Liver (tissue), 8 donors: ENCODE measurements at regions not wholly inside any gene's neighbourhood (a gene's known extent, or its start where the extent isn't known, plus 50 kb on each side); places are given as distances from the start of the nearest gene placed in this dataset.

ENCODE experiments used
- DNase-seq: peaks from one replicate; pipeline ENCODE4 v3.0.0-alpha.2; 2017; ENCODE audit warnings: low spot score
- H3K27ac ChIP-seq, 2 donors: one replicate each; pipeline ENCODE4 v1.7.0; 2013; ENCODE audit warnings: inconsistent platforms in 2 of 2, low read length in 2 of 2, control low read depth in 1 of 2, low read depth in 1 of 2, mild to moderate bottlenecking in 1 of 2
- H3K27me3 ChIP-seq, 4 donors: one replicate each; pipeline versions ENCODE4 v1.6.1 to v1.7.0; 2013; ENCODE audit warnings: low read length in 3 of 4, inconsistent platforms in 1 of 4, mild to moderate bottlenecking in 1 of 4, moderate library complexity in 1 of 4; ENCODE audit not compliant: control insufficient read depth in 4 of 4, insufficient read depth in 4 of 4
- H3K36me3 ChIP-seq, 4 donors: one replicate each; pipeline versions ENCODE4 v1.6.1 to v1.7.0; 2013; ENCODE audit warnings: low read length in 3 of 4, mild to moderate bottlenecking in 3 of 4, low read depth in 1 of 4, moderate library complexity in 1 of 4; ENCODE audit not compliant: control insufficient read depth in 4 of 4, insufficient read depth in 3 of 4
- H3K4me1 ChIP-seq, 4 donors: one replicate each; pipeline versions ENCODE4 v1.6.1 to v1.7.0; 2013; ENCODE audit warnings: low read length in 3 of 4, mild to moderate bottlenecking in 3 of 4, moderate library complexity in 1 of 4; ENCODE audit not compliant: control insufficient read depth in 4 of 4, insufficient read depth in 4 of 4
- H3K4me3 ChIP-seq, 3 donors: one replicate each; pipeline versions ENCODE4 v1.6.1 to v1.7.0; 2013; ENCODE audit warnings: low read length in 3 of 3, control low read depth in 1 of 3, low read depth in 1 of 3, mild to moderate bottlenecking in 1 of 3
- H3K9ac ChIP-seq, 2 donors: one replicate each; pipeline ENCODE4 v1.7.0; 2013; ENCODE audit warnings: low read length in 2 of 2, mild to moderate bottlenecking in 2 of 2, moderate library complexity in 2 of 2, control low read depth in 1 of 2, low read depth in 1 of 2
- H3K9me3 ChIP-seq, 4 donors: one replicate each; pipeline versions ENCODE4 v1.6.1 to v1.7.0; 2013; ENCODE audit warnings: low read length in 3 of 4; ENCODE audit not compliant: control insufficient read depth in 4 of 4
- ATF3 ChIP-seq: IDR thresholded peaks from 2 replicates; pipeline ENCODE4 v1.6.1; 2016; ENCODE audit warnings: antibody characterized with exemption
- CTCF ChIP-seq: fragments of 150-350 bp; IDR thresholded peaks from 2 replicates; pipeline ENCODE4 v1.5.1; 2017; ENCODE audit warnings: improper control_type of control experiment, low read depth, low read length; ENCODE audit not compliant: missing input control
- EGR1 ChIP-seq, 2 donors: IDR thresholded peaks; 2 replicates each; pipeline ENCODE4 v1.6.1; 2016 to 2018; ENCODE audit warnings: antibody characterized with exemption in 2 of 2, low read depth in 2 of 2
- FOXA1 ChIP-seq: IDR thresholded peaks from 2 replicates; pipeline ENCODE4 v1.6.1; 2016; ENCODE audit warnings: antibody characterized with exemption
- FOXA2 ChIP-seq: IDR thresholded peaks from 2 replicates; pipeline ENCODE4 v1.6.1; 2016; ENCODE audit warnings: antibody characterized with exemption
- HNF4A ChIP-seq, 2 donors: conservative IDR thresholded peaks; 2 replicates each; pipeline ENCODE4 v1.6.1; 2016; ENCODE audit warnings: antibody characterized with exemption in 2 of 2, mild to moderate bottlenecking in 2 of 2
- HNF4G ChIP-seq: IDR thresholded peaks from 2 replicates; pipeline ENCODE4 v1.6.1; 2016; ENCODE audit warnings: antibody characterized with exemption
- JUND ChIP-seq, 2 donors: IDR thresholded peaks; 2 replicates each; pipeline ENCODE4 v1.6.1; 2016; ENCODE audit warnings: antibody characterized with exemption in 2 of 2
- MAX ChIP-seq: IDR thresholded peaks from 2 replicates; pipeline ENCODE4 v1.6.1; 2016; ENCODE audit warnings: antibody characterized with exemption
- NR2F2 ChIP-seq: IDR thresholded peaks from 2 replicates; pipeline ENCODE4 v1.6.1; 2016; ENCODE audit warnings: antibody characterized with exemption
- RAD21 ChIP-seq, 2 donors: IDR thresholded peaks; 2 replicates each; pipeline ENCODE4 v1.6.1; 2016; ENCODE audit warnings: antibody characterized with exemption in 2 of 2, mild to moderate bottlenecking in 2 of 2
- REST ChIP-seq: IDR thresholded peaks from 2 replicates; pipeline ENCODE4 v1.6.1; 2016; ENCODE audit warnings: antibody characterized with exemption, mild to moderate bottlenecking
- RXRA ChIP-seq, 2 donors: IDR thresholded peaks; 2 replicates each; pipeline ENCODE4 v1.6.1; 2017 to 2018; ENCODE audit warnings: antibody characterized with exemption in 2 of 2, mild to moderate bottlenecking in 1 of 2
- SP1 ChIP-seq: IDR thresholded peaks from 2 replicates; pipeline ENCODE4 v1.6.1; 2018; ENCODE audit warnings: antibody characterized with exemption, mild to moderate bottlenecking
- YY1 ChIP-seq: IDR thresholded peaks from 2 replicates; pipeline ENCODE4 v1.6.1; 2016; ENCODE audit warnings: antibody characterized with exemption, mild to moderate bottlenecking
- ZBTB33 ChIP-seq: IDR thresholded peaks from 2 replicates; pipeline ENCODE4 v1.6.1; 2016; ENCODE audit warnings: antibody characterized with exemption
- WGBS: extraction: QIAGEN DNeasy Blood & Tissue Kit; methylation state at CpG from one replicate; pipeline ENCODE4 v1.1.7; 2013; 5-methylcytosine and 5-hydroxymethylcytosine counted together
- donor health status: healthy.
- donor health status: healthy.
- donor health status: healthy.
- donor health status: healthy.
- donor health status: healthy.

GRCh38 chr9:87824886-87825285, 57.8 kb upstream of the SPATA31E1 start (continued):
- no peak for TF ChIP-seq ZBTB33

- Histone ChIP-seq H3K4me3 (no peak overlapping the region), H3K4me1 (no peaks in the 10 kb centered on the region), H3K27ac (no peak overlapping the region), H3K27me3 (peaks cover 0 to 2% (median 0%) of the 10 kb centered on the region in 4 donors), H3K9me3 (peaks cover 0 to 2% (median 0%) of the 10 kb centered on the region in 4 donors), H3K9ac (no peak overlapping the region), H3K36me3 (no peaks in the 10 kb centered on the region)
- TF ChIP-seq FOXA1 (no peak), RAD21 (IDR thresholded peaks at IDR 0.05) (no peak), RXRA (IDR thresholded peaks at IDR 0.05) (no peak), YY1 (no peak), MAX (no peak), SP1 (no peak), HNF4G (no peak)
- no peak for DNase-seq
Observed at GRCh38 chr9:87826331-87826730, 56.3 kb upstream of the SPATA31E1 start.

GRCh38 chr9:87827341-87827740, 55.3 kb upstream of the SPATA31E1 start:
- no peaks in the 10 kb centered on the region for H3K4me1 ChIP-seq
- H3K27ac ChIP-seq, result no peak overlapping the region
- peaks cover 0 to 2% (median 0%) of the 10 kb centered on the region in 4 donors for H3K9me3 ChIP-seq
- H3K9ac ChIP-seq, result no peak overlapping the region
- no peaks in the 10 kb centered on the region for H3K36me3 ChIP-seq
- TF ChIP-seq HNF4G (no peak), YY1 (no peak), RAD21 (IDR thresholded peaks at IDR 0.05) (no peak), ATF3 (no peak), EGR1 (IDR thresholded peaks at IDR 0.05; ENCODE audit: low read depth in 2 of 2) (no peak), HNF4A (conservative IDR thresholded peaks at IDR 0.05) (no peak), SP1 (no peak), FOXA2 (no peak), CTCF (no peak), NR2F2 (no peak), ZBTB33 (no peak), JUND (IDR thresholded peaks at IDR 0.05) (no peak), MAX (no peak), REST (no peak), FOXA1 (no peak)
- DNase-seq, result no peak
- WGBS, result 95% methylated on average over 2 of the region's 2 CpGs
- no peak overlapping the region for H3K4me3 ChIP-seq
- H3K27me3 ChIP-seq, result peaks cover 0 to 2% (median 0%) of the 10 kb centered on the region in 4 donors
